H9 (cell line): ENCODE measurements at regions not wholly inside any gene's neighbourhood (a gene's known extent, or its start where the extent isn't known, plus 50 kb on each side); places are given as distances from the start of the nearest gene placed in this dataset.

Experiments
- DNase-seq: peaks from one replicate; pipeline ENCODE4 v3.0.0-alpha.2; 2017
- H2AFZ ChIP-seq: one replicate; pipeline ENCODE4 v1.6.1; 2013; ENCODE audit warnings: mild to moderate bottlenecking, low read length, control low read depth, moderate library complexity
- H2AK5ac ChIP-seq: 2 replicates; pipeline ENCODE4 v1.6.1; 2013; ENCODE audit warnings: low read length, control low read depth, mixed read lengths; ENCODE audit not compliant: insufficient read length
- H2BK120ac ChIP-seq: one replicate; pipeline ENCODE4 v1.6.1; 2013; ENCODE audit warnings: low read depth, mild to moderate bottlenecking, low read length, control low read depth, inconsistent platforms; ENCODE audit not compliant: poor library complexity, severe bottlenecking
- H2BK12ac ChIP-seq: 2 replicates; pipeline ENCODE4 v1.6.1; 2013; ENCODE audit warnings: low read length, control low read depth, mixed read lengths, low read depth; ENCODE audit not compliant: insufficient read length
- H2BK15ac ChIP-seq: 2 replicates; pipeline ENCODE4 v1.6.1; 2013; ENCODE audit warnings: low read depth, low read length, control low read depth
- H2BK20ac ChIP-seq: one replicate; pipeline ENCODE4 v1.6.1; 2013; ENCODE audit warnings: low read depth, mild to moderate bottlenecking, low read length, control low read depth, inconsistent platforms; ENCODE audit not compliant: poor library complexity, severe bottlenecking
- H2BK5ac ChIP-seq: 2 replicates; pipeline ENCODE4 v1.6.1; 2013; ENCODE audit warnings: low read length, control low read depth, mixed read lengths; ENCODE audit not compliant: insufficient read length
- H3K14ac ChIP-seq: 2 replicates; pipeline ENCODE4 v1.6.1; 2013; ENCODE audit warnings: low read length, control low read depth; ENCODE audit not compliant: insufficient read depth
- H3K18ac ChIP-seq: 2 replicates; pipeline ENCODE4 v1.6.1; 2013; ENCODE audit warnings: low read depth, mild to moderate bottlenecking, mixed read lengths, low read length, control low read depth; ENCODE audit not compliant: insufficient read length
- H3K23ac ChIP-seq: 2 replicates; pipeline ENCODE4 v1.6.1; 2013; ENCODE audit warnings: low read length, control low read depth, mixed read lengths, low read depth; ENCODE audit not compliant: insufficient read length
- H3K23me2 ChIP-seq: 2 replicates; pipeline ENCODE4 v1.6.1; 2013; ENCODE audit warnings: low read depth, mild to moderate bottlenecking, mixed read lengths, low read length, control low read depth; ENCODE audit not compliant: insufficient read length, poor library complexity, severe bottlenecking
- H3K27ac ChIP-seq: 2 replicates; pipeline ENCODE4 v1.5.1; 2013; ENCODE audit warnings: low read length, control low read depth, mixed read lengths, low read depth; ENCODE audit not compliant: insufficient read length
- H3K27me3 ChIP-seq: 2 replicates; pipeline ENCODE4 v1.6.1; 2013; ENCODE audit warnings: low read length, control low read depth, inconsistent platforms; ENCODE audit not compliant: insufficient read depth
- H3K4ac ChIP-seq: 2 replicates; pipeline ENCODE4 v1.6.1; 2013; ENCODE audit warnings: low read depth, mild to moderate bottlenecking, control low read depth, inconsistent platforms, low read length, moderate library complexity
- H3K4me1 ChIP-seq: 2 replicates; pipeline ENCODE4 v1.6.1; 2013; ENCODE audit warnings: low read length, control low read depth, inconsistent platforms; ENCODE audit not compliant: insufficient read depth
- H3K4me2 ChIP-seq: 2 replicates; pipeline ENCODE4 v1.6.1; 2013; ENCODE audit warnings: low read length, control low read depth, mixed read lengths; ENCODE audit not compliant: insufficient read length, insufficient read depth
- H3K56ac ChIP-seq: 2 replicates; pipeline ENCODE4 v1.6.1; 2013; ENCODE audit warnings: low read depth, mild to moderate bottlenecking, mixed read lengths, low read length, control low read depth; ENCODE audit not compliant: insufficient read length
- H3K79me1 ChIP-seq: 2 replicates; pipeline ENCODE4 v1.6.1; 2013; ENCODE audit warnings: low read depth, mild to moderate bottlenecking, moderate library complexity, low read length, control low read depth, inconsistent platforms; ENCODE audit not compliant: insufficient read depth, poor library complexity, severe bottlenecking
- H3K79me2 ChIP-seq: 2 replicates; pipeline ENCODE4 v1.6.1; 2013; ENCODE audit warnings: low read length, control low read depth, inconsistent platforms; ENCODE audit not compliant: insufficient read depth
- H3K9ac ChIP-seq: 2 replicates; pipeline ENCODE4 v1.6.1; 2013; ENCODE audit warnings: low read length, control low read depth, mixed read lengths; ENCODE audit not compliant: insufficient read length; ENCODE audit errors: extremely low read depth
- H3K9me3 ChIP-seq: one replicate; pipeline ENCODE4 v1.6.1; 2013; ENCODE audit warnings: low read depth, low read length, inconsistent platforms; ENCODE audit not compliant: control insufficient read depth
- H3T11ph ChIP-seq: one replicate; pipeline ENCODE4 v1.6.1; 2013; ENCODE audit warnings: mild to moderate bottlenecking, low read length, control low read depth, inconsistent platforms
- H4K20me1 ChIP-seq: one replicate; pipeline ENCODE4 v1.6.1; 2013; ENCODE audit not compliant: control insufficient read depth, insufficient read length, insufficient read depth
- H4K5ac ChIP-seq: 2 replicates; pipeline ENCODE4 v1.6.1; 2013; ENCODE audit warnings: low read depth, mild to moderate bottlenecking, mixed read lengths, low read length, control low read depth; ENCODE audit not compliant: insufficient read length
- H4K8ac ChIP-seq: replicated peaks from 2 replicates; pipeline ENCODE4 v1.6.1; 2013; ENCODE audit warnings: low read length, control low read depth, mixed read lengths, low read depth; ENCODE audit not compliant: insufficient read length
- H4K91ac ChIP-seq: 2 replicates; pipeline ENCODE4 v1.6.1; 2013; ENCODE audit warnings: low read depth, mild to moderate bottlenecking, moderate library complexity, mixed read lengths, low read length, control low read depth; ENCODE audit not compliant: insufficient read length
- H3K27ac Mint-ChIP-seq, 3 experiments: 2 replicates in 2 of 3; 3 replicates in 1 of 3; pipeline ENCODE4 v1.8.0; 2020 to 2021; ENCODE audit warnings: mixed read lengths in 3 of 3, mild to moderate bottlenecking in 1 of 3, moderate library complexity in 1 of 3
- H3K27me3 Mint-ChIP-seq: 2 replicates; pipeline ENCODE4 v1.8.0; 2021; ENCODE audit warnings: low read depth, mild to moderate bottlenecking, moderate library complexity, mixed read lengths
- H3K36me3 Mint-ChIP-seq, 3 experiments: 2 replicates in 2 of 3; 3 replicates in 1 of 3; pipeline ENCODE4 v1.8.0; 2020 to 2021; ENCODE audit warnings: low read depth in 3 of 3, mixed read lengths in 3 of 3; ENCODE audit not compliant: insufficient read depth in 1 of 3
- H3K4me1 Mint-ChIP-seq, 2 experiments: 2 replicates each; pipeline ENCODE4 v1.8.0; 2020; ENCODE audit warnings: mixed read lengths in 2 of 2
- H3K4me3 Mint-ChIP-seq, 2 experiments: 2 replicates in 1 of 2; 3 replicates in 1 of 2; pipeline ENCODE4 v1.8.0; 2020 to 2021; ENCODE audit warnings: mild to moderate bottlenecking in 2 of 2, mixed read lengths in 2 of 2, moderate library complexity in 1 of 2
- H3K9me3 Mint-ChIP-seq, 2 experiments: 2 replicates in 1 of 2; 3 replicates in 1 of 2; pipeline ENCODE4 v1.8.0; 2020; ENCODE audit warnings: mild to moderate bottlenecking in 2 of 2, mixed read lengths in 2 of 2, moderate library complexity in 1 of 2
- WGBS: extraction: QIAGEN DNeasy Blood & Tissue Kit; methylation state at CpG from one replicate; pipeline ENCODE4 v1.1.7; 2013; ENCODE audit warnings: missing lambda C conversion rate, low lambda C conversion rate, mixed read lengths; ENCODE audit not compliant: insufficient read length; ENCODE audit errors: extremely low coverage; 5-methylcytosine and 5-hydroxymethylcytosine counted together
- TF ChIP-seq, protein P1 (sequence below): fragments of 200-600 bp; sonication (generic); conservative IDR thresholded peaks from 3 replicates; pipeline ENCODE4 v1.8.0; 2021; ENCODE audit warnings: antibody characterized with exemption, mild to moderate bottlenecking

DNA sequence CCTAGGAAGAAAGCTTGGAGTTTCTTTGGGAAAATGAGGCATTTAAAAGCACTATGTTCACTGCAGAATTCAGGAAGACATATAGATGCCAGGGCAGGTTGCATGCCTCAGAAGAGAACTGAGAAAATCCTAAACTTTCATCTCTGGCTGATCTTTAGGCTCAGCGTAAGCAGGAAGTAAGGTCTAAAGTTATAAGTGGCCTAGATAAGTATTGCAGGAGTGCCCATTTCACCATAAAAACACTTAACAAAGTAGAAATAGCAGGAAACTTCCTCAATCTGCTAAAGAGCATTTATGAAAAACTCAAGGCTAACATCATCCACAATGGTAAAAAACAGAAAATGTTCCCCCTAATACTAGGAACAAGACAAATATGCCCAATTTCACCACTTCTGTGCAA lies 320.3 kb downstream of the BMP2 start:
- Mint-ChIP-seq H3K27ac (no peak overlapping the region), H3K27me3 (no peaks in the 10 kb centered on the region), H3K4me1 (peaks cover 4 to 6% of the 10 kb centered on the region in 2 experiments; a peak in 2 of 4 replicates), H3K9me3 (no peaks in the 10 kb centered on the region), H3K4me3 (no peak overlapping the region), H3K36me3 (no peaks in the 10 kb centered on the region)
- Histone ChIP-seq H4K20me1 (no peaks in the 10 kb centered on the region), H2BK5ac (no peak overlapping the region), H3K27me3 (no peaks in the 10 kb centered on the region), H2AK5ac (no peak overlapping the region), H3K27ac (no peak overlapping the region), H3K14ac (no peak overlapping the region), H4K8ac (no peak overlapping the region), H2BK120ac (no peak overlapping the region), H2AFZ (no peak overlapping the region), H3K18ac (no peak overlapping the region), H3K79me2 (no peaks in the 10 kb centered on the region), H3K4ac (no peak overlapping the region), H3K56ac (no peak overlapping the region), H3K4me1 (no peaks in the 10 kb centered on the region; the same call in 1 of the 2 replicates), H3K9ac (no peak overlapping the region), H3K23ac (no peak overlapping the region), H3K9me3 (no peaks in the 10 kb centered on the region), H2BK15ac (no peak overlapping the region), H3K4me2 (no peak overlapping the region), H2BK20ac (no peak overlapping the region), H3K79me1 (no peaks in the 10 kb centered on the region), H4K5ac (no peak overlapping the region), H2BK12ac (no peak overlapping the region), H4K91ac (no peak overlapping the region), H3T11ph (no peak overlapping the region), H3K23me2 (no peaks in the 10 kb centered on the region)
- no peak for DNase-seq
- TF ChIP-seq, protein P1, sequence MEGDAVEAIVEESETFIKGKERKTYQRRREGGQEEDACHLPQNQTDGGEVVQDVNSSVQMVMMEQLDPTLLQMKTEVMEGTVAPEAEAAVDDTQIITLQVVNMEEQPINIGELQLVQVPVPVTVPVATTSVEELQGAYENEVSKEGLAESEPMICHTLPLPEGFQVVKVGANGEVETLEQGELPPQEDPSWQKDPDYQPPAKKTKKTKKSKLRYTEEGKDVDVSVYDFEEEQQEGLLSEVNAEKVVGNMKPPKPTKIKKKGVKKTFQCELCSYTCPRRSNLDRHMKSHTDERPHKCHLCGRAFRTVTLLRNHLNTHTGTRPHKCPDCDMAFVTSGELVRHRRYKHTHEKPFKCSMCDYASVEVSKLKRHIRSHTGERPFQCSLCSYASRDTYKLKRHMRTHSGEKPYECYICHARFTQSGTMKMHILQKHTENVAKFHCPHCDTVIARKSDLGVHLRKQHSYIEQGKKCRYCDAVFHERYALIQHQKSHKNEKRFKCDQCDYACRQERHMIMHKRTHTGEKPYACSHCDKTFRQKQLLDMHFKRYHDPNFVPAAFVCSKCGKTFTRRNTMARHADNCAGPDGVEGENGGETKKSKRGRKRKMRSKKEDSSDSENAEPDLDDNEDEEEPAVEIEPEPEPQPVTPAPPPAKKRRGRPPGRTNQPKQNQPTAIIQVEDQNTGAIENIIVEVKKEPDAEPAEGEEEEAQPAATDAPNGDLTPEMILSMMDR = no peak
- no CpG with 5 or more reads among the region's 1 CpG for WGBS
